22Rv1 (cell line): ENCODE measurements at regions not wholly inside any gene's neighbourhood (a gene's known extent, or its start where the extent isn't known, plus 50 kb on each side); places are given as distances from the start of the nearest gene placed in this dataset.
"Not testable (repeated sequence)": the region's sequence is repeated elsewhere in the genome, so short reads cannot be mapped to it uniquely, and the experiment has no call there.

Source experiments
- H3K27ac ChIP-seq: fragments of 450-650 bp; 2 replicates; pipeline ENCODE4 v1.5.1; 2017
- ZFX ChIP-seq: fragments of 450-650 bp; IDR thresholded peaks from 2 replicates; pipeline ENCODE4 v1.6.1; 2017; ENCODE audit warnings: antibody characterized with exemption, borderline replicate concordance
- TF ChIP-seq, protein P1 (sequence below): fragments of 450-650 bp; IDR thresholded peaks from 2 replicates; pipeline ENCODE4 v1.5.1; 2017; ENCODE audit warnings: mild to moderate bottlenecking

DNA sequence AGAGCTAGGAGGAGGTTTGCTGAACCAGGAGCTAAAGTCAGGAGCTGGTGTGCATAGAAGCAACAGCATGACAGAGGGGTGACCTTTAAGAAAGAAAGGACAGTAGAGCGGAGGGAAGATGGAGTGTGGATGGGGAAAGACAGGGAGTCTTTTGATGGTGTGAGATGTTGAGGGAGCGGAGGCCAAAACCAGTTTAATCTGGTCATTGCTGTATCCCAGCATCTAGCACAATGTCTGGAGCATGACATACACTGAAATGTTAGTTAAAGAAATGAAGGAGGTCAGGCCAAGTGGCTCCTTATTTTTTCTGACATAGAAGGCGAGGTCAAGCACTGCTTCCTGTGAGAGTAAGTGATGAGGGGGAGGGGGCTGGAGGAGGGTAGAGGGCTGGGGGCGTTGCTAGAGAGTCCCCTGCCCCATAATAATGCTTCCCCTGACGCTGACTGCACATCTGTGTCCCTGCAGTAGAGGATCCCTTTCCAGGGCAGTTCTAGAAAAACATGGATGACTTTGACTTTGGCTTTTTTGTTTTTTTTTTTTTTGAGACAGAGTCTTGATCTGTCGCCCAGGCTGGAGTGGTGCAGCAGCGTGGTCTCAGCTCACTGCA, 70.2 kb downstream of the ZNF467 start:
- H3K27ac ChIP-seq = no peak overlapping the region
- TF ChIP-seq, protein P1, sequence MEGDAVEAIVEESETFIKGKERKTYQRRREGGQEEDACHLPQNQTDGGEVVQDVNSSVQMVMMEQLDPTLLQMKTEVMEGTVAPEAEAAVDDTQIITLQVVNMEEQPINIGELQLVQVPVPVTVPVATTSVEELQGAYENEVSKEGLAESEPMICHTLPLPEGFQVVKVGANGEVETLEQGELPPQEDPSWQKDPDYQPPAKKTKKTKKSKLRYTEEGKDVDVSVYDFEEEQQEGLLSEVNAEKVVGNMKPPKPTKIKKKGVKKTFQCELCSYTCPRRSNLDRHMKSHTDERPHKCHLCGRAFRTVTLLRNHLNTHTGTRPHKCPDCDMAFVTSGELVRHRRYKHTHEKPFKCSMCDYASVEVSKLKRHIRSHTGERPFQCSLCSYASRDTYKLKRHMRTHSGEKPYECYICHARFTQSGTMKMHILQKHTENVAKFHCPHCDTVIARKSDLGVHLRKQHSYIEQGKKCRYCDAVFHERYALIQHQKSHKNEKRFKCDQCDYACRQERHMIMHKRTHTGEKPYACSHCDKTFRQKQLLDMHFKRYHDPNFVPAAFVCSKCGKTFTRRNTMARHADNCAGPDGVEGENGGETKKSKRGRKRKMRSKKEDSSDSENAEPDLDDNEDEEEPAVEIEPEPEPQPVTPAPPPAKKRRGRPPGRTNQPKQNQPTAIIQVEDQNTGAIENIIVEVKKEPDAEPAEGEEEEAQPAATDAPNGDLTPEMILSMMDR = no peak
- no peak for TF ChIP-seq ZFX

DNA sequence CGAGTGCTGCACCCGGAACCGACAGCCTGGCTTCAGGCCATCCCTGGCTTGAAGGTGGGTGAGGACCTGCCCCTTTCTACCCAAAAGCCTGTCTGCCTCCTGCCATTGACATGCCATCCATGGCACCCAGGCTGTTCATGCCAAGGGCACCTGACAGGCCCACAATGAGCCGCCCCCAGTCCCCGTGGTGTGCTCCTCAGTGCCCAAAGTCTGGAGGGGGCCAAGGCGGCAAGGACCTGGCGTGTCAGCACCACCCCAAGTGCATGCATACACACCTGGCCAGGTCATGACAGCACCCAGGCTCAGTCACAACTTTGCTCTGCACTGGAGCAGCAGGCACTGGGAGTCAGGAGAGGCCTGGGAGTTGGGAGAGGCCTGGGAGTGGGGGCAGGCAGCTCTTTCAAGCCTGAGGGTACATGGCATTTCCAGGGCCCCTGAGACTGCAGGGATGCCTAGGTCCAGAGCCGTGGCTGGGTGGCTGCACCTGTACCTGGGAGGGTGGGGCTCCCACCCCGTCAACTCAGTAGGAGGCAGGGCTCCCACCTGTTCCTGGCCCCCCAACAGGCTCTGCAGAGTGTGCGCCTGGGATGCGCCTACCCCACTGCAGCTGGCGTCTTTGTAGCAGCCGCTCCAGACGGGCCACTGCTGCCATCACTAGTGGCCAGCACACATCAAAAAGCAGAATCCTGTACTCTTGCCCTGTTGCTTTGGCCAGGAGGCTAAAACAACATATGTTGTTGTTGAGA, 71.7 kb downstream of the ZNF467 start:
- TF ChIP-seq, protein P1 = no peak
- TF ChIP-seq ZFX = no peak
- H3K27ac ChIP-seq = no peak overlapping the region

DNA sequence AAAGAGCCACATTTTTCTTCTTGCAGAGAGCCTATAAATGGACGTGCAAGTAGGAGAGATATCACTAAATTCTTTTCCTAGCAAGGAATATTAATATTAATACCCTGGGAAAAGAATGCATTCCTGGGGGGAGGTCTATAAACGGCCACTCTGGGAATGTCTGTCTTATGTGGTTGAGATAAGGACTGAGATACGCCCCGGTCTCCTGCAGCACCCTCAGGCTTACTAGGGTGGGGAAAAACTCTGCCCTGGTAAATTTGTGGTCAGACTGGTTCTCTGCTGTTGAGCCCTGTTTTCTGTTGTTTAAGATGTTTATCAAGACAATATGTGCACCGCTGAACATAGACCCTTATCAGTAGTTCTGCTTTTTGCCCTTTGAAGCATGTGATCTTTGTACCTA, 75.6 kb downstream of the ZNF467 start:
- H3K27ac ChIP-seq = not testable (repeated sequence)

DNA sequence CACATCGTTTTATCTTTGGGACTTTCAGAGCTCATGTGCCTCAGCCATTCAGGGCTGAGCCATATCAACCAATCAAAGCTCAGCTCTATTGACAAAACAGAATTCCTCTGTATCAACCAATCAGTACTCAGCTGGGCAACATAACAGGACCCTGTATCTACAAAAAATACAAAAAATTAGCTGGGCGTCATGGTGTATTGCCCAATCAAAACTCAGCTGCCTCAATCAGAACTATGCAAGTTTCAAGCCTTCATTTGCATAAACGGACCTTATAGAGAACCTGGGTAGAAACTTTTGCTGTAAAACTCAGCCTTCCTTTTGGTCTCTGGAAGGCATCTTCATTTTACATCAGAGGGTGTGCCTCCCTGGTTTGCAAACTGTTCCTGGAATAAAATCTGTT, 77.1 kb downstream of the ZNF467 start:
- no peak for TF ChIP-seq ZFX
- TF ChIP-seq, protein P1 = no peak
- H3K27ac ChIP-seq = no peak overlapping the region

DNA sequence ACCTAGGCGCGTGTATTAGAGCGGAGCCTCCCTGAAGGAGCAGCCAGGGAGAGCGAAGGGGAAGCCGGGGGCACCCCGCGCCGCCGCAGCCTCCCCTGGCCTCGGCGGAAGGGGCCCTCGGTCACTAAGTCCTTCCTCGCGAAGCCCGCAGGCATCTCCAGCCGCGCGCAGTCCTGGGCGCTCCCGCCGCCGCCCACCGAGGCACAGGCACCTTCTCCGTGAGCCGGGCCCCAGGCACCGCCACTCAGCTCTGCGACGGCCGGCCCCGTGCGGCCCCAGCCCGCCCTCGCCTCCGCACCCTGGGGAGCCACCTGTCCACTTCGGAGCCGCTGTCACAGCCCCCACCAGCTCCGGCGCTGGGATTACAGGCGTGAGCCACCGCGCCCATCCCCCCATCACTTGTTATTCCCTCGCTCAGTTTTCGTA, 80.8 kb downstream of the ZNF467 start:
- TF ChIP-seq ZFX = no peak
- TF ChIP-seq, protein P1 = no peak
- H3K27ac ChIP-seq = no peak overlapping the region

DNA sequence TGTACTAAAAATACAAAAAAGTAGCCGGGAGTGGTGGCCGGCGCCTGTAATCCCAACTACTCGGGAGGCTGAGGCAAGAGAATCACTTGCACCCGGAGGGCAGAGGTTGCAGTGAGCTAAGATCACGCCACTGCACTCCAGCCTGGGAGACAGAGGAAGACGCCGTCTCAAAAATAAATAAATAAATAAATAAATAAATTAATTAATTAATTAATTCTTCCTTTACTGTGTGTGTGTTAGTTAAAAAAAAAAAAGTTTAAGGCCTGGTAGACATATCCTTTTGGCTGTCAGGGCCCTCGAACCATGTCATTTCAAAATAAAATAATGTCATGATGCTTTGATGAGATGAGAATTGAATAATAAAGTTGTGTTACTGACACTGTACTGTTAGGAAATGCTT, 81.3 kb downstream of the ZNF467 start:
- no peak overlapping the region for H3K27ac ChIP-seq
- no peak for TF ChIP-seq ZFX
- TF ChIP-seq, protein P1 = no peak

DNA sequence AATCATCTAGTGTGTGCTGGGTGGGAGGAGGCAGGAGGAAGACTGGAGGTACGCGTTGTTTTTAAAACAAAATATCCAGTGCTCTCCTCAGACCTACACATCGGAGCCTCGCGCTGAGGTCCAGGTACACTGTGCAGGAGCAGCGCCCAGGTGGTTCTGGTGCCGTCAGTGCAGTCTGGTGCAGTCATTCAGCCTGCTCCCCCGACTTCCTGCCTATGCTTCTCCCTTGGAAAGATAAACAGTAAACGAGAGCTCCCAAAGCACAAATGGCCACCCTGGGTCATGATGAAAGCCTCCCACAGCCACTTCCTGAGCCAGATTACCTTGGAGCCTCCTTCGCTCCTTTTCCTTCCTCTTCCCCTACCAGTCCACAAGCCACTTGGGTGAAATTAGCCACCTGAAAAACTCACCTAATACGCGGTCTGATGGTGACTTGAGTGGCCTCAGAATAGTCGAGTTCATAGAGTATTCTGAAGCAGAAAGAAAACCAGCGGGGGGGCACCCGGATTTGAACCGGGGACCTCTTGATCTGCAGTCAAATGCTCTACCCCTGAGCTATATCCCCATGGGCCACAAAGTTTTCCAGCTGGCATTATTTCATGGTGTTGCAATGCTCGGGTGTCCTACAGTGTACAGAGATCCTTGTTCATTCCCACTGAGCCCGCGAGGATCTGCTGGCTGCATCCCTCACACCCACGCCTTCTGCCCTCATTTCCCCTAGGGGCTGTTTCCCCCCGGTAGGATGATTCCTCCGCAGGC, 82.5 kb downstream of the ZNF467 start:
- TF ChIP-seq ZFX = no peak
- TF ChIP-seq, protein P1 = no peak
- no peak overlapping the region for H3K27ac ChIP-seq
